ENCODE measurements at regions not wholly inside any gene's neighbourhood (a gene's known extent, or its start where the extent isn't known, plus 50 kb on each side); places are given as distances from the start of the nearest gene placed in this dataset.
A peak's percentile ranks its signal among the peaks of the same experiment; 100 is the strongest.

GRCh38 chr12:98121963-98122362, 393.4 kb upstream of the TMPO start:
- TF ChIP-seq POLR2AphosphoS5 (IDR thresholded peaks at IDR 0.05) (no peak), POLR2A (IDR thresholded peaks at IDR 0.05) (no peak)
- TF ChIP-seq, protein P1, sequence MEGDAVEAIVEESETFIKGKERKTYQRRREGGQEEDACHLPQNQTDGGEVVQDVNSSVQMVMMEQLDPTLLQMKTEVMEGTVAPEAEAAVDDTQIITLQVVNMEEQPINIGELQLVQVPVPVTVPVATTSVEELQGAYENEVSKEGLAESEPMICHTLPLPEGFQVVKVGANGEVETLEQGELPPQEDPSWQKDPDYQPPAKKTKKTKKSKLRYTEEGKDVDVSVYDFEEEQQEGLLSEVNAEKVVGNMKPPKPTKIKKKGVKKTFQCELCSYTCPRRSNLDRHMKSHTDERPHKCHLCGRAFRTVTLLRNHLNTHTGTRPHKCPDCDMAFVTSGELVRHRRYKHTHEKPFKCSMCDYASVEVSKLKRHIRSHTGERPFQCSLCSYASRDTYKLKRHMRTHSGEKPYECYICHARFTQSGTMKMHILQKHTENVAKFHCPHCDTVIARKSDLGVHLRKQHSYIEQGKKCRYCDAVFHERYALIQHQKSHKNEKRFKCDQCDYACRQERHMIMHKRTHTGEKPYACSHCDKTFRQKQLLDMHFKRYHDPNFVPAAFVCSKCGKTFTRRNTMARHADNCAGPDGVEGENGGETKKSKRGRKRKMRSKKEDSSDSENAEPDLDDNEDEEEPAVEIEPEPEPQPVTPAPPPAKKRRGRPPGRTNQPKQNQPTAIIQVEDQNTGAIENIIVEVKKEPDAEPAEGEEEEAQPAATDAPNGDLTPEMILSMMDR (IDR thresholded peaks at IDR 0.05 in 8 of 11, conservative IDR thresholded peaks at IDR 0.05 in 3 of 11), result no peak
- intact Hi-C loops (cut with DNase I; ENCODE audit: low total_unique reads), result no loop called here
- no peaks in the 10 kb centered on the region for H3K36me3 ChIP-seq
- H3K4me3 ChIP-seq, result no peak overlapping the region
- WGBS, 5 donors, result 76 to 88% (median 84%) methylated on average over 4 of the region's 4 CpGs
- H3K27ac ChIP-seq, result no peak overlapping the region
- no peaks in the 10 kb centered on the region for H3K9me3 ChIP-seq
- peaks cover 0 to 6% (median 2%) of the 10 kb centered on the region in 6 donors for H3K4me1 ChIP-seq
- H3K27me3 ChIP-seq (replicated peaks in 1 of 7), result no peaks in the 10 kb centered on the region
- no peak for DNase-seq

- no peak overlapping the region for H3K27ac ChIP-seq
- H3K27me3 ChIP-seq (replicated peaks in 1 of 7), result no peaks in the 10 kb centered on the region
- intact Hi-C loops (cut with DNase I; ENCODE audit: low total_unique reads), result no loop called here
- no peaks in the 10 kb centered on the region for H3K36me3 ChIP-seq
- H3K9me3 ChIP-seq, result no peaks in the 10 kb centered on the region
- TF ChIP-seq, protein P1 (IDR thresholded peaks at IDR 0.05 in 8 of 11, conservative IDR thresholded peaks at IDR 0.05 in 3 of 11), result no peak
- TF ChIP-seq POLR2A (IDR thresholded peaks at IDR 0.05) (no peak), POLR2AphosphoS5 (IDR thresholded peaks at IDR 0.05) (no peak)
- H3K4me3 ChIP-seq, result no peak overlapping the region
- DNase-seq, result no peak
- H3K4me1 ChIP-seq, result peaks cover 0 to 13% (median 4%) of the 10 kb centered on the region in 6 donors
- 67 to 87% (median 77%) methylated on average over 3 of the region's 3 CpGs for WGBS, 5 donors
Measured at GRCh38 chr12:98123021-98123461, 392.3 kb upstream of the TMPO start.

GRCh38 chr12:98126637-98127335, 388.6 kb upstream of the TMPO start:
- peaks cover 0 to 13% (median 4%) of the 10 kb centered on the region in 6 donors for H3K4me1 ChIP-seq
- H3K27ac ChIP-seq, result peak overlapping the region in 5 of 8 donors; percentile 1 to 22 (median 4)
- no peak for DNase-seq
- intact Hi-C loops (cut with DNase I; ENCODE audit: low total_unique reads), result no loop called here
- WGBS, 5 donors, result 10 to 22% (median 13%) methylated on average over 12 of the region's 12 CpGs
- H3K9me3 ChIP-seq, result no peaks in the 10 kb centered on the region
- no peaks in the 10 kb centered on the region for H3K27me3 ChIP-seq (replicated peaks in 1 of 7)
- no peak overlapping the region for H3K4me3 ChIP-seq
- no peak for TF ChIP-seq POLR2AphosphoS5 (IDR thresholded peaks at IDR 0.05)
- no peak for TF ChIP-seq POLR2A (IDR thresholded peaks at IDR 0.05)
- TF ChIP-seq, protein P1 (IDR thresholded peaks at IDR 0.05 in 8 of 11, conservative IDR thresholded peaks at IDR 0.05 in 3 of 11), result no peak
- H3K36me3 ChIP-seq, result no peaks in the 10 kb centered on the region

DNA sequence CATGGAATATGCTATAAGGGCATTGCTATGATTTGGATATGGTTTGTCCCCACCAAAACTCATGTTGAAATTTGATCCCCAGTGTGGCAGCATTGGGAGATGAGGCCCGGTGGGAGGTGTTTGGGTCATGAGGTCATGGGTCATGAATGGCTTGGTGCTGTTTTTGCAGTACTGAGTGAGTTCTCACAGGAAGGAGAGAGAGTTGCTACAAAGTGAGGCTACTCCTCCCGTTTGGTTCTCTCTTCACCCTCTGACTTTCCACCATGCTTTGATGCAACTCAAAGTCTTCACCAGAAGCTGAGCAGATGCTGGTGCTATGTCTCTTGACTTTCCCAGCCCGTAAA, 388.1 kb upstream of the TMPO start:
- TF ChIP-seq POLR2AphosphoS5 (IDR thresholded peaks at IDR 0.05) (no peak), POLR2A (IDR thresholded peaks at IDR 0.05) (no peak)
- TF ChIP-seq, protein P1 (IDR thresholded peaks at IDR 0.05 in 8 of 11, conservative IDR thresholded peaks at IDR 0.05 in 3 of 11), result no peak
- Histone ChIP-seq H3K4me1 (peaks cover 0 to 13% (median 4%) of the 10 kb centered on the region in 6 donors), H3K27me3 (replicated peaks in 1 of 7) (no peaks in the 10 kb centered on the region), H3K4me3 (no peak overlapping the region), H3K9me3 (no peaks in the 10 kb centered on the region), H3K27ac (peak overlapping the region in 5 of 8 donors; percentile 1 to 22 (median 4)), H3K36me3 (no peaks in the 10 kb centered on the region)
- WGBS, 5 donors, result 41 to 46% (median 45%) methylated on average over 3 of the region's 3 CpGs
- DNase-seq, result no peak
- intact Hi-C loops (cut with DNase I; ENCODE audit: low total_unique reads), result no loop called here

Measured in spleen (tissue), 11 donors.